ENCODE measurements at regions not wholly inside any gene's neighbourhood (a gene's known extent, or its start where the extent isn't known, plus 50 kb on each side); places are given as distances from the start of the nearest gene placed in this dataset.

GRCh38 chr2:128611421-128612320 lies 293.0 kb upstream of the HS6ST1 start:
- ATAC-seq (ENCODE audit: poor library complexity), result no peak
- Mint-ChIP-seq H3K4me1 (ENCODE audit: low read depth) (no peaks in the 10 kb centered on the region), H3K27ac (no peak overlapping the region), H3K9me3 (no peaks in the 10 kb centered on the region), H3K4me3 (no peak overlapping the region), H3K27me3 (no peaks in the 10 kb centered on the region), H3K36me3 (ENCODE audit: low read depth) (no peaks in the 10 kb centered on the region)
- Histone ChIP-seq H3K27ac (ENCODE audit: low read depth in 1 of 2, low read length in 2 of 2) (no peak overlapping the region), H3K9me3 (ENCODE audit: control insufficient read depth in 1 of 2, insufficient read depth in 1 of 2, low read length in 2 of 2) (peaks cover 0 to 11% of the 10 kb centered on the region in 2 experiments), H3K27me3 (ENCODE audit: control insufficient read depth in 1 of 2, insufficient read depth in 2 of 2, low read length in 2 of 2) (no peaks in the 10 kb centered on the region), H3K4me3 (ENCODE audit: low read length) (no peak overlapping the region), H3K36me3 (ENCODE audit: insufficient read depth, low read length) (no peaks in the 10 kb centered on the region), H3K4me1 (ENCODE audit: insufficient read depth, low read length) (no peaks in the 10 kb centered on the region)
- DNase-seq, result no peak
- no peak for TF ChIP-seq CTCF (IDR thresholded peaks at IDR 0.05)
- intact Hi-C loops (cut with DNase I, micrococcal nuclease), result no loop called here
- CTCF ChIA-PET, result no interaction called here
- POLR2A ChIA-PET, result no interaction called here

- H3K4me3 ChIP-seq (ENCODE audit: low read length), result no peak overlapping the region
- POLR2A ChIA-PET, result no interaction called here
- H3K9me3 ChIP-seq (ENCODE audit: control insufficient read depth in 1 of 2, insufficient read depth in 1 of 2, low read length in 2 of 2), result peaks cover 0 to 11% of the 10 kb centered on the region in 2 experiments
- H3K36me3 Mint-ChIP-seq (ENCODE audit: low read depth), result no peaks in the 10 kb centered on the region
- no peaks in the 10 kb centered on the region for H3K4me1 ChIP-seq (ENCODE audit: insufficient read depth, low read length)
- H3K27me3 ChIP-seq (ENCODE audit: control insufficient read depth in 1 of 2, insufficient read depth in 2 of 2, low read length in 2 of 2), result no peaks in the 10 kb centered on the region
- no peak for DNase-seq
- no peak for TF ChIP-seq CTCF (IDR thresholded peaks at IDR 0.05)
- H3K27ac Mint-ChIP-seq, result no peak overlapping the region
- intact Hi-C loops (cut with DNase I, micrococcal nuclease), result no loop called here
- H3K27me3 Mint-ChIP-seq, result no peaks in the 10 kb centered on the region
- no peaks in the 10 kb centered on the region for H3K36me3 ChIP-seq (ENCODE audit: insufficient read depth, low read length)
- CTCF ChIA-PET, result no interaction called here
- H3K4me1 Mint-ChIP-seq (ENCODE audit: low read depth), result no peaks in the 10 kb centered on the region
- no peak overlapping the region for H3K27ac ChIP-seq (ENCODE audit: low read depth in 1 of 2, low read length in 2 of 2)
- no peak for ATAC-seq (ENCODE audit: poor library complexity)
- no peak overlapping the region for H3K4me3 Mint-ChIP-seq
- H3K9me3 Mint-ChIP-seq, result no peaks in the 10 kb centered on the region
These were observed 294.0 kb upstream of the HS6ST1 start for GRCh38 chr2:128612628-128613027.

- Mint-ChIP-seq H3K27ac (no peak overlapping the region), H3K27me3 (no peaks in the 10 kb centered on the region), H3K4me3 (no peak overlapping the region), H3K36me3 (ENCODE audit: low read depth) (no peaks in the 10 kb centered on the region), H3K9me3 (no peaks in the 10 kb centered on the region), H3K4me1 (ENCODE audit: low read depth) (no peaks in the 10 kb centered on the region)
- intact Hi-C loops (cut with DNase I, micrococcal nuclease), result no loop called here
- POLR2A ChIA-PET, result no interaction called here
- Histone ChIP-seq H3K4me1 (ENCODE audit: insufficient read depth, low read length) (no peaks in the 10 kb centered on the region), H3K27ac (ENCODE audit: low read depth in 1 of 2, low read length in 2 of 2) (no peak overlapping the region), H3K27me3 (ENCODE audit: control insufficient read depth in 1 of 2, insufficient read depth in 2 of 2, low read length in 2 of 2) (no peaks in the 10 kb centered on the region), H3K36me3 (ENCODE audit: insufficient read depth, low read length) (no peaks in the 10 kb centered on the region), H3K9me3 (ENCODE audit: control insufficient read depth in 1 of 2, insufficient read depth in 1 of 2, low read length in 2 of 2) (peaks cover 0 to 11% of the 10 kb centered on the region in 2 experiments), H3K4me3 (ENCODE audit: low read length) (no peak overlapping the region)
- no peak for ATAC-seq (ENCODE audit: poor library complexity)
- CTCF ChIA-PET, result no interaction called here
- DNase-seq, result no peak
- TF ChIP-seq CTCF (IDR thresholded peaks at IDR 0.05), result no peak
These were observed 294.7 kb upstream of the HS6ST1 start for GRCh38 chr2:128613351-128613750.

All from CD4-positive, alpha-beta T cell (primary cell).